GM12892 (cell line): ENCODE measurements at regions not wholly inside any gene's neighbourhood (a gene's known extent, or its start where the extent isn't known, plus 50 kb on each side); places are given as distances from the start of the nearest gene placed in this dataset.

Experiments
- DNase-seq: peaks from one replicate; pipeline ENCODE4 v3.0.0; 2011; ENCODE audit not compliant: insufficient read length
- FAIRE-seq: peaks from 2 replicates; lab custom pipeline; 2011; peaks lifted over from hg19 to GRCh38; lab: Jason Lieb, UNC
- POLR2A ChIP-seq: IDR thresholded peaks from 2 replicates; pipeline ENCODE4 v1.6.1; 2011; ENCODE audit warnings: low read depth, low read length, control low read depth
- POLR2AphosphoS5 ChIP-seq: IDR thresholded peaks from 2 replicates; pipeline ENCODE4 v1.6.1; 2011; ENCODE audit warnings: low read depth, low read length, control low read depth
- TAF1 ChIP-seq: IDR thresholded peaks from 2 replicates; pipeline ENCODE4 v1.6.1; 2011; ENCODE audit warnings: low read depth, mild to moderate bottlenecking, control low read depth, low read length, borderline replicate concordance

- no peak for DNase-seq
- FAIRE-seq: no peak
- TF ChIP-seq POLR2A (no peak), POLR2AphosphoS5 (no peak), TAF1 (no peak)
These were observed 115.0 kb downstream of the ADAM29 start for GRCh38 chr4:175033162-175033561.

DNA sequence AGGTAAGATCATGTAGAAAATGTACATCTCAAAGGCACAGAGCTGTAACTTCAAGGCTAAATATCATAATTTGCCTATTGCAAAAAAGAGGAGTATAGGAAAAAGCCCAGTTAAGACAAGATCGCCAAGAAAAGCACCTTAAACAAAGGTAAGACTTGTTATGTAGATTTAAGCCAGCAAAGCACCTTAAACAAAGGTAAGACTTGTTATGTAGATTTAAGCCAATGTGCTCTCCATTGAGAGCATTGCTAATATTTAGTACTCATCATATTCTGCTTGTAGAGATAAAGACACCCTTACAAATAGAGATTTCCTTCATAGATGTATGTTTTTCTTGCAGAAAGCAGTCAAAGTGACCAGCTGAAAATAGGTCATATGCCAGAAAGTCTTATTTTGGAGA is 115.8 kb downstream of the ADAM29 start:
- DNase-seq (no peak), FAIRE-seq (no peak)
- TF ChIP-seq TAF1 (no peak), POLR2A (no peak), POLR2AphosphoS5 (no peak)

DNA sequence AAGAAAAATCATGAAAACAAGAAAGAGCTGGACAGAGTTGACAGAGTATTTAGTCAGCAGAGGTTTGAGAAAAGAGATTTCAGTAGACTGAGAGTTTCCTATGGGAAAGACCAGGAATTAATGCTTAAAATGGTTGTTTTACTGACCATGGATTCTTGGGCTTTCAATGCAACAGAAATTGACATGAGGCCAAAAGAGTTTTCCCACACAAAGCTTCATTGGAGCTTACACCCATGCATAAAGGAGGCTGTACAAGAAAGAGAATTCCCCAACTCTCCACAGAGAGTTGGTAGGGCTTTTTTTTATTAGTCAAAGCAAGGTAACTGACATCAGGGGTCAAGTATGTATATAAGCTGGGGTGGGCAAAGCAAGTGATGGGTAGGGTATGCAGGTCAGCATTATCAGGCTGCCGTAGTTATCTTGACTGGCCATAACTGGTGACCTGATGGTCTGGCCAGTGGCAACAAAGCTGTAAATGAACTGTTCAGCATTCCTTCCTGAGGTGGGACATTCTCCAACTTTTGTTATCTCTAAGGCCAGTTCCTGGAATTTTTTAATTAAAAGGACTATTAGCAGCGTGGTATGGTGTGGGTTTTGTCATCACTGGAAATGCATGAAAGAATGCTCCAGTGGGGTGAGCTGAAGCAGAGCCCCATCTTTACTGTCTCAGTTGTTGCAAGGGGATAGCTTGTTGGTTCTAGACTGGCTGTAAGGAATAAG is 117.0 kb downstream of the ADAM29 start:
- no peak for FAIRE-seq
- DNase-seq: no peak
- no peak for TF ChIP-seq POLR2A
- TF ChIP-seq TAF1: no peak
- TF ChIP-seq POLR2AphosphoS5: no peak

- TF ChIP-seq POLR2A (no peak), TAF1 (no peak), POLR2AphosphoS5 (no peak)
- DNase-seq: no peak
- FAIRE-seq: no peak
These were observed 117.7 kb downstream of the ADAM29 start for GRCh38 chr4:175035905-175036304.

- no peak for DNase-seq
- no peak for FAIRE-seq
- TF ChIP-seq TAF1 (no peak), POLR2A (no peak), POLR2AphosphoS5 (no peak)
These were observed 130.1 kb downstream of the ADAM29 start for GRCh38 chr4:175048111-175048784.

DNA sequence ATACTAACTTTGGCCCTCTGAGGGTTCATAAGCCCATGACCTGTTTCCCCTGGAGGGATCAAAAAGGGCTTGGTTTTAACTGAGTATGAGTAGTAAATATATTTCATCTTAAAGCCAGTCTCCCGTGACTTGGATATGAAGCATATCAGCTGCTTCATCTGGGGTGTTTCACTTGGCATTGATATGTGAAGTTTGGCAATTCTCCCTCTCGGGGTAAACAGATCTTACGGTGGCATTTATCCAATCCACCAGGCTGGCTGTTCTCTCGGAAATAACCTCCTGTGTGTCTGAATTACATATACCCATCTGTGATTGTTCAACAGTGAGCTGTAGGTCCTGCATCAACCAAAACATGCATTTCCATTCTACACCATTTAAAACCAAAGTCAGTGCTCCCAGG is 130.7 kb downstream of the ADAM29 start:
- no peak for FAIRE-seq
- no peak for DNase-seq
- TF ChIP-seq POLR2AphosphoS5: no peak
- no peak for TF ChIP-seq TAF1
- TF ChIP-seq POLR2A: no peak

GRCh38 chr4:175051974-175052373 is 133.8 kb downstream of the ADAM29 start:
- no peak for DNase-seq
- FAIRE-seq: no peak
- TF ChIP-seq POLR2AphosphoS5 (no peak), POLR2A (no peak), TAF1 (no peak)

- TF ChIP-seq TAF1 (no peak), POLR2A (no peak), POLR2AphosphoS5 (no peak)
- no peak for DNase-seq
These were observed 136.8 kb downstream of the ADAM29 start for GRCh38 chr4:175054980-175055379.

DNA sequence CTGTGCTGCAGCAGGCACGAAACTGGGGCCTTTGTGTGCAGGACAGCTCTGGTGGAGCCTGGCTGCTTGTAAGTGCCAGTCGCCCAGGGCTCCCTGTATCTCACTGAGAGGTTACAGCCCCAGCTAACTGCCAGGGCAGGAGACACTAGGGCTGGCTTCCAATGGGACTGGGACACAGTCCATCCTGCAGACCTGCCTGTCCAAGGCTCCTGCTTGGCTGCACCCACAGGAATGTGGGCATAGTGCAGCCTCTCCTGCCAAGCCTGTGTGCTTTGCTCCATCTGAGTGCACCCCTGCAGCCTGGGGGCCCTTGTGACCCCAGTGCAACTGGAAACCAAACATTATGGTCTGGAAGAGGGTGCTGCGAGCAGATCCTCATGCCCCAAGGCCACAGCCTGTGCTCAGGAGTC is 144.0 kb downstream of the ADAM29 start:
- TF ChIP-seq POLR2AphosphoS5 (no peak), TAF1 (no peak), POLR2A (no peak)
- no peak for FAIRE-seq

More at GRCh38 chr4:175054980-175055379, 136.8 kb downstream of the ADAM29 start:
- FAIRE-seq: no peak

DNA sequence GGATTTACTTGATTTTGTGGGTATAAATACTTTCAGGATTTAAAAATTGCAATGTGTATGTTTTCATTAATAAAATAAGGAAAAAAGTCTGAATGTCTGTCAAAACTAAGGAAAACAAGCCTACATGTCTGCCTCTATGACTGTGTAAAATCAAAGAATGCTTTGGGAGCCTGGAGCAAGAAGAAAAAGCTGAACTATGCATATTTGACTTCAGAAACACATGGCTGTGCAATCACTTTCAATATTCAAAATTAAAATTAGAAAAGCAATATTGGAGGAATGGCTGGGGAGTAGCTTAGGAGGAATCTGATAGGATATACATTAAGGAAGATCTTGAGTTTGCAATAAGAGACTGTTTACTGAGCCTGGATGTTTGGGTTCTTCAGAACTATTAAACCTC is 147.1 kb downstream of the ADAM29 start:
- DNase-seq (no peak), FAIRE-seq (no peak)
- TF ChIP-seq POLR2A (no peak), POLR2AphosphoS5 (no peak), TAF1 (no peak)

More for the DNA sequence above, 144.0 kb downstream of the ADAM29 start:
- DNase-seq: no peak

GRCh38 chr4:175066923-175067627 is 148.9 kb downstream of the ADAM29 start:
- no peak for TF ChIP-seq POLR2AphosphoS5
- TF ChIP-seq POLR2A: no peak
- no peak for TF ChIP-seq TAF1
- DNase-seq (no peak), FAIRE-seq (no peak)
